Panc1 (cell line): ENCODE measurements at regions not wholly inside any gene's neighbourhood (a gene's known extent, or its start where the extent isn't known, plus 50 kb on each side); places are given as distances from the start of the nearest gene placed in this dataset.

Experiments
- CTCF ChIP-seq: fragments of 450-650 bp; IDR thresholded peaks from 2 replicates; pipeline ENCODE4 v1.5.1; 2017; ENCODE audit warnings: mild to moderate bottlenecking
- POLR2AphosphoS5 ChIP-seq: IDR thresholded peaks from 2 replicates; pipeline ENCODE4 v1.6.1; 2012; ENCODE audit warnings: mild to moderate bottlenecking, low read depth, low read length, moderate library complexity
- REST ChIP-seq, 2 experiments: IDR thresholded peaks; 2 replicates each; pipeline ENCODE4 v1.6.1; 2011 to 2012; ENCODE audit warnings: low read depth in 2 of 2, control low read depth in 1 of 2, low read length in 1 of 2, mild to moderate bottlenecking in 1 of 2, moderate library complexity in 1 of 2; ENCODE audit not compliant: insufficient read depth in 1 of 2

- TF ChIP-seq CTCF (no peak), REST (IDR thresholded peaks at IDR 0.05; ENCODE audit: insufficient read depth in 1 of 2, low read depth in 2 of 2, low read length in 1 of 2) (no peak), POLR2AphosphoS5 (no peak)
Observed at GRCh38 chr9:20276762-20277161, 345.5 kb downstream of the MLLT3 start.
